ENCODE measurements at regions not wholly inside any gene's neighbourhood (a gene's known extent, or its start where the extent isn't known, plus 50 kb on each side); places are given as distances from the start of the nearest gene placed in this dataset.
A peak's percentile ranks its signal among the peaks of the same experiment; 100 is the strongest.

DNA sequence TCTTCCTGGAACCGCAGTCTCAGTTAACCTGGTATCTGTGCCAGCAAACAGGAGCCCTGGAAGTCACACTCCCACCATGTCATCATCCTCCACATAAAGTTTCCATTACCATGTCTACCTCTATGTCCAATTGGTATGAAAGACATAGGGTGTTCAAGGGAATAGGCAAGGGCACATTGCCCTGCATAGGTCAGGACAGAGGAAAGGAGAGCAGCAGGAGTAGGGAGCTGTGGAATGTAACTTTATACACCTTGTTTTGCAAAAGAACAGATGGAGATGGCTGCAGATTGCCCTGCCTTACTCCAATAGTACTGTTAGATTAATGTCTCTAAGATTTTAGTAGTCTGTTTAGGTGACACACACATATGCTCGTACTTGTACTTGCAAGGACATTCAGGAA is 1056.4 kb downstream of the NTRK3 start:
- Histone ChIP-seq H4K91ac (ENCODE audit: low read depth, low read length, poor library complexity) (peak overlapping the region; percentile 12), H2BK5ac (ENCODE audit: low read length) (no peak overlapping the region), H4K8ac (ENCODE audit: low read depth, low read length) (no peak overlapping the region), H3K27me3 (ENCODE audit: control insufficient read depth in 3 of 3, insufficient read depth in 3 of 3, low read depth in 1 of 3, low read length in 3 of 3) (no peaks in the 10 kb centered on the region), H3K23ac (ENCODE audit: low read depth, low read length, poor library complexity) (no peak overlapping the region), H3K79me1 (ENCODE audit: low read depth, low read length) (no peaks in the 10 kb centered on the region), H3K36me3 (replicated peaks in 1 of 2; ENCODE audit: control insufficient read depth in 2 of 2, insufficient read depth in 2 of 2, low read length in 2 of 2) (no peaks in the 10 kb centered on the region), H3K14ac (ENCODE audit: low read length) (no peak overlapping the region), H3K9ac (ENCODE audit: low read depth, low read length, poor library complexity) (no peak overlapping the region), H3K4me2 (ENCODE audit: insufficient read depth, low read length, poor library complexity, severe bottlenecking) (no peak overlapping the region), H3K4me3 (ENCODE audit: low read length in 2 of 2) (no peak overlapping the region), H2BK120ac (ENCODE audit: low read depth, low read length) (no peak overlapping the region), H3K4ac (ENCODE audit: low read length) (no peak overlapping the region), H2BK15ac (ENCODE audit: low read length) (no peak overlapping the region), H3K9me3 (replicated peaks in 1 of 2; ENCODE audit: control insufficient read depth in 2 of 2, insufficient read depth in 1 of 2, low read depth in 1 of 2, low read length in 2 of 2) (no peaks in the 10 kb centered on the region), H2BK12ac (ENCODE audit: low read length) (no peak overlapping the region), H2AFZ (ENCODE audit: low read length) (no peak overlapping the region), H3K27ac (replicated peaks; ENCODE audit: low read length) (no peak overlapping the region), H2AK5ac (ENCODE audit: low read depth, low read length) (no peak overlapping the region), H3K4me1 (ENCODE audit: control insufficient read depth in 2 of 2, insufficient read depth in 1 of 2, low read depth in 1 of 2, low read length in 2 of 2) (no peaks in the 10 kb centered on the region), H3K18ac (ENCODE audit: low read length) (no peak overlapping the region)
- WGBS, 2 donors (ENCODE audit: extremely low coverage in 2 of 2, insufficient read length in 2 of 2, insufficient replicate concordance in 1 of 2): no CpG with 5 or more reads among the region's 2 CpGs
- no peak for DNase-seq (ENCODE audit: low spot score)

GRCh38 chr15:87197981-87198380 is 1058.6 kb downstream of the NTRK3 start:
- Histone ChIP-seq H2AFZ (ENCODE audit: low read length) (no peak overlapping the region), H3K4me2 (ENCODE audit: insufficient read depth, low read length, poor library complexity, severe bottlenecking) (no peak overlapping the region), H3K79me1 (ENCODE audit: low read depth, low read length) (no peaks in the 10 kb centered on the region), H3K18ac (ENCODE audit: low read length) (no peak overlapping the region), H3K9ac (ENCODE audit: low read depth, low read length, poor library complexity) (no peak overlapping the region), H2AK5ac (ENCODE audit: low read depth, low read length) (no peak overlapping the region), H3K4me1 (ENCODE audit: control insufficient read depth in 2 of 2, insufficient read depth in 1 of 2, low read depth in 1 of 2, low read length in 2 of 2) (no peaks in the 10 kb centered on the region), H4K8ac (ENCODE audit: low read depth, low read length) (no peak overlapping the region), H2BK15ac (ENCODE audit: low read length) (no peak overlapping the region), H2BK120ac (ENCODE audit: low read depth, low read length) (no peak overlapping the region), H3K9me3 (replicated peaks in 1 of 2; ENCODE audit: control insufficient read depth in 2 of 2, insufficient read depth in 1 of 2, low read depth in 1 of 2, low read length in 2 of 2) (no peaks in the 10 kb centered on the region), H3K4ac (ENCODE audit: low read length) (no peak overlapping the region), H4K91ac (ENCODE audit: low read depth, low read length, poor library complexity) (no peak overlapping the region), H3K4me3 (ENCODE audit: low read length in 2 of 2) (no peak overlapping the region), H3K14ac (ENCODE audit: low read length) (no peak overlapping the region), H3K27me3 (ENCODE audit: control insufficient read depth in 3 of 3, insufficient read depth in 3 of 3, low read depth in 1 of 3, low read length in 3 of 3) (no peaks in the 10 kb centered on the region), H3K23ac (ENCODE audit: low read depth, low read length, poor library complexity) (no peak overlapping the region), H3K27ac (replicated peaks; ENCODE audit: low read length) (no peak overlapping the region), H2BK5ac (ENCODE audit: low read length) (no peak overlapping the region), H3K36me3 (replicated peaks in 1 of 2; ENCODE audit: control insufficient read depth in 2 of 2, insufficient read depth in 2 of 2, low read length in 2 of 2) (no peaks in the 10 kb centered on the region), H2BK12ac (ENCODE audit: low read length) (no peak overlapping the region)
- DNase-seq (ENCODE audit: low spot score): no peak
- no CpG with 5 or more reads among the region's 3 CpGs for WGBS, 2 donors (ENCODE audit: extremely low coverage in 2 of 2, insufficient read length in 2 of 2, insufficient replicate concordance in 1 of 2)

DNA sequence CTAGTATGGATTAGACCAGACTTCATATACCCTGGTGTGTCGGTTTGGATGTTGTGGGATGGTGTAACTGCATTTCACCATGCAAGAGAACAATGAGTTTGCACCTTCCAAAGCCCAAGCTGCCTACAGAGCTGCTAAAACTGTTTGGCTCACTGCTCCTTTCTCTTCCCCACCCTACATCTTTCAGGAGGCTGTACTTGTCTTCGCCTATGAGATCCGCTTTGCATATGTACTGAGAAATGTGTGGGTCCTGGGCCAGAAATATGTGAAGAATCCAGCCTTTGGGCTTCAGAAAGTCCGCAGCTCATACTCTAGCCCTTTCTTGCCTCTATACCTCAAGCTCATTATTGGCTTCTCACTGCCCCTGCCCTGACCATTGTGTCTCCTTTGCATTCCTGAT is 1060.0 kb downstream of the NTRK3 start:
- no peak overlapping the region for H4K8ac ChIP-seq (ENCODE audit: low read depth, low read length)
- WGBS, 2 donors (ENCODE audit: extremely low coverage in 2 of 2, insufficient read length in 2 of 2, insufficient replicate concordance in 1 of 2): no CpG with 5 or more reads among the region's 4 CpGs

DNA sequence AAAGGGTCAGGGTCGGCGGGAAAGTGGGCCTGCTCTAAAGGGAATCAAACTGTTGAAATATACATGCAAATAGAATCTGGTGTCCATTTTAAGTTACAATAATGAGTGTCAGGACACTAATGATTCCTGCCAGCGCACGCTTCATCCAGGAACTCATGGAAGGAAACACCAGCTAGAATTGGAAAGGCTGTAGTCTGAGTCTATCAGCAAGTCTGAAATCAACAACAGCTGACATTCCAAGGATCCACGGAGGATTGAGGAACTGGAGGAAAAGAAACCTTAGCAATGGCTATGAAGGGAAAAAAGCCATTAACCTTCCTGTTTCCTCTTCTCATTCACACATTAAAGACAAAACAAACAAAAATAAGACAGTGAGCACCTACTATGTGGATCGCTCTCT is 1063.1 kb downstream of the NTRK3 start:
- H3K4me2 ChIP-seq (ENCODE audit: insufficient read depth, low read length, poor library complexity, severe bottlenecking): no peak overlapping the region
- no peak overlapping the region for H4K91ac ChIP-seq (ENCODE audit: low read depth, low read length, poor library complexity)
- no peak overlapping the region for H3K18ac ChIP-seq (ENCODE audit: low read length)
- no peak overlapping the region for H3K14ac ChIP-seq (ENCODE audit: low read length)
- H3K9ac ChIP-seq (ENCODE audit: low read depth, low read length, poor library complexity): no peak overlapping the region
- no peak overlapping the region for H3K23ac ChIP-seq (ENCODE audit: low read depth, low read length, poor library complexity)
- H2AFZ ChIP-seq (ENCODE audit: low read length): no peak overlapping the region
- H3K27ac ChIP-seq (replicated peaks; ENCODE audit: low read length): no peak overlapping the region
- H2BK12ac ChIP-seq (ENCODE audit: low read length): no peak overlapping the region
- H4K8ac ChIP-seq (ENCODE audit: low read depth, low read length): no peak overlapping the region
- DNase-seq (ENCODE audit: low spot score): no peak
- no peak overlapping the region for H2BK120ac ChIP-seq (ENCODE audit: low read depth, low read length)
- H3K4me1 ChIP-seq (ENCODE audit: control insufficient read depth in 2 of 2, insufficient read depth in 1 of 2, low read depth in 1 of 2, low read length in 2 of 2): no peaks in the 10 kb centered on the region
- H2BK15ac ChIP-seq (ENCODE audit: low read length): no peak overlapping the region
- no CpG with 5 or more reads among the region's 6 CpGs for WGBS, 2 donors (ENCODE audit: extremely low coverage in 2 of 2, insufficient read length in 2 of 2, insufficient replicate concordance in 1 of 2)
- H3K36me3 ChIP-seq (replicated peaks in 1 of 2; ENCODE audit: control insufficient read depth in 2 of 2, insufficient read depth in 2 of 2, low read length in 2 of 2): no peaks in the 10 kb centered on the region
- no peaks in the 10 kb centered on the region for H3K9me3 ChIP-seq (replicated peaks in 1 of 2; ENCODE audit: control insufficient read depth in 2 of 2, insufficient read depth in 1 of 2, low read depth in 1 of 2, low read length in 2 of 2)
- no peaks in the 10 kb centered on the region for H3K79me1 ChIP-seq (ENCODE audit: low read depth, low read length)
- H3K4me3 ChIP-seq (ENCODE audit: low read length in 2 of 2): no peak overlapping the region
- no peaks in the 10 kb centered on the region for H3K27me3 ChIP-seq (ENCODE audit: control insufficient read depth in 3 of 3, insufficient read depth in 3 of 3, low read depth in 1 of 3, low read length in 3 of 3)
- H3K4ac ChIP-seq (ENCODE audit: low read length): no peak overlapping the region
- no peak overlapping the region for H2BK5ac ChIP-seq (ENCODE audit: low read length)
- H2AK5ac ChIP-seq (ENCODE audit: low read depth, low read length): no peak overlapping the region

More for the DNA sequence above, 1060.0 kb downstream of the NTRK3 start:
- H2AFZ ChIP-seq (ENCODE audit: low read length): no peak overlapping the region
- no peak overlapping the region for H3K27ac ChIP-seq (replicated peaks; ENCODE audit: low read length)
- H3K23ac ChIP-seq (ENCODE audit: low read depth, low read length, poor library complexity): no peak overlapping the region
- H3K18ac ChIP-seq (ENCODE audit: low read length): no peak overlapping the region
- H3K14ac ChIP-seq (ENCODE audit: low read length): no peak overlapping the region
- no peak overlapping the region for H3K4me2 ChIP-seq (ENCODE audit: insufficient read depth, low read length, poor library complexity, severe bottlenecking)
- no peaks in the 10 kb centered on the region for H3K4me1 ChIP-seq (ENCODE audit: control insufficient read depth in 2 of 2, insufficient read depth in 1 of 2, low read depth in 1 of 2, low read length in 2 of 2)
- H2BK120ac ChIP-seq (ENCODE audit: low read depth, low read length): no peak overlapping the region
- H3K9ac ChIP-seq (ENCODE audit: low read depth, low read length, poor library complexity): no peak overlapping the region
- H4K91ac ChIP-seq (ENCODE audit: low read depth, low read length, poor library complexity): no peak overlapping the region
- H2BK12ac ChIP-seq (ENCODE audit: low read length): no peak overlapping the region
- no peak overlapping the region for H2AK5ac ChIP-seq (ENCODE audit: low read depth, low read length)
- H2BK5ac ChIP-seq (ENCODE audit: low read length): no peak overlapping the region
- H3K4ac ChIP-seq (ENCODE audit: low read length): no peak overlapping the region
- no peaks in the 10 kb centered on the region for H3K36me3 ChIP-seq (replicated peaks in 1 of 2; ENCODE audit: control insufficient read depth in 2 of 2, insufficient read depth in 2 of 2, low read length in 2 of 2)
- no peaks in the 10 kb centered on the region for H3K79me1 ChIP-seq (ENCODE audit: low read depth, low read length)
- DNase-seq (ENCODE audit: low spot score): no peak
- H3K27me3 ChIP-seq (ENCODE audit: control insufficient read depth in 3 of 3, insufficient read depth in 3 of 3, low read depth in 1 of 3, low read length in 3 of 3): no peaks in the 10 kb centered on the region
- H3K4me3 ChIP-seq (ENCODE audit: low read length in 2 of 2): no peak overlapping the region
- no peaks in the 10 kb centered on the region for H3K9me3 ChIP-seq (replicated peaks in 1 of 2; ENCODE audit: control insufficient read depth in 2 of 2, insufficient read depth in 1 of 2, low read depth in 1 of 2, low read length in 2 of 2)
- no peak overlapping the region for H2BK15ac ChIP-seq (ENCODE audit: low read length)

Measured in neuronal stem cell (in vitro differentiated cells).